ENCODE measurements at regions not wholly inside any gene's neighbourhood (a gene's known extent, or its start where the extent isn't known, plus 50 kb on each side); places are given as distances from the start of the nearest gene placed in this dataset.

GRCh38 chr10:117666166-117666565 is 123.6 kb downstream of the EMX2 start:
- Mint-ChIP-seq H3K4me1 (no peaks in the 10 kb centered on the region), H3K27ac (ENCODE audit: low read depth) (no peak overlapping the region), H3K36me3 (ENCODE audit: insufficient read depth) (no peaks in the 10 kb centered on the region), H3K9me3 (no peaks in the 10 kb centered on the region), H3K4me3 (no peak overlapping the region), H3K27me3 (peaks cover 17% of the 10 kb centered on the region)
- ATAC-seq (replicated peaks; ENCODE audit: extremely low read depth, poor library complexity, severe bottlenecking) (no peak), DNase-seq (ENCODE audit: low spot score in 2 of 2) (no peak)

- H3K4me3 Mint-ChIP-seq = no peak overlapping the region
- H3K4me1 Mint-ChIP-seq = no peaks in the 10 kb centered on the region
- no peaks in the 10 kb centered on the region for H3K9me3 Mint-ChIP-seq
- H3K27me3 Mint-ChIP-seq = peaks cover 17% of the 10 kb centered on the region
- ATAC-seq (replicated peaks; ENCODE audit: extremely low read depth, poor library complexity, severe bottlenecking) (no peak), DNase-seq (ENCODE audit: low spot score in 2 of 2) (no peak)
- H3K36me3 Mint-ChIP-seq (ENCODE audit: insufficient read depth) = no peaks in the 10 kb centered on the region
- no peak overlapping the region for H3K27ac Mint-ChIP-seq (ENCODE audit: low read depth)
Measured at GRCh38 chr10:117666965-117667364, 124.4 kb downstream of the EMX2 start.

GRCh38 chr10:117667831-117668230 is 125.3 kb downstream of the EMX2 start:
- H3K27me3 Mint-ChIP-seq = peaks cover 17% of the 10 kb centered on the region
- H3K4me1 Mint-ChIP-seq = no peaks in the 10 kb centered on the region
- no peak overlapping the region for H3K4me3 Mint-ChIP-seq
- H3K36me3 Mint-ChIP-seq (ENCODE audit: insufficient read depth) = no peaks in the 10 kb centered on the region
- DNase-seq (ENCODE audit: low spot score in 2 of 2) (no peak), ATAC-seq (replicated peaks; ENCODE audit: extremely low read depth, poor library complexity, severe bottlenecking) (no peak)
- no peak overlapping the region for H3K27ac Mint-ChIP-seq (ENCODE audit: low read depth)
- H3K9me3 Mint-ChIP-seq = no peaks in the 10 kb centered on the region

GRCh38 chr10:117668327-117669008 is 125.9 kb downstream of the EMX2 start:
- DNase-seq (ENCODE audit: low spot score in 2 of 2) = no peak
- Mint-ChIP-seq H3K4me1 (no peaks in the 10 kb centered on the region), H3K9me3 (no peaks in the 10 kb centered on the region)

GRCh38 chr10:117669122-117669521 is 126.6 kb downstream of the EMX2 start:
- Mint-ChIP-seq H3K27me3 (peaks cover 17% of the 10 kb centered on the region), H3K4me3 (no peak overlapping the region), H3K36me3 (ENCODE audit: insufficient read depth) (no peaks in the 10 kb centered on the region), H3K4me1 (no peaks in the 10 kb centered on the region), H3K9me3 (no peaks in the 10 kb centered on the region), H3K27ac (ENCODE audit: low read depth) (no peak overlapping the region)
- ATAC-seq (replicated peaks; ENCODE audit: extremely low read depth, poor library complexity, severe bottlenecking) (no peak), DNase-seq (ENCODE audit: low spot score in 2 of 2) (no peak)

More at GRCh38 chr10:117668327-117669008, 125.9 kb downstream of the EMX2 start:
- Mint-ChIP-seq H3K27ac (ENCODE audit: low read depth) (no peak overlapping the region), H3K4me3 (no peak overlapping the region), H3K36me3 (ENCODE audit: insufficient read depth) (no peaks in the 10 kb centered on the region), H3K27me3 (peaks cover 17% of the 10 kb centered on the region)
- no peak for ATAC-seq (replicated peaks; ENCODE audit: extremely low read depth, poor library complexity, severe bottlenecking)

GRCh38 chr10:117670116-117670904 is 127.8 kb downstream of the EMX2 start:
- no peaks in the 10 kb centered on the region for H3K4me1 Mint-ChIP-seq
- peaks cover 17% of the 10 kb centered on the region for H3K27me3 Mint-ChIP-seq
- H3K36me3 Mint-ChIP-seq (ENCODE audit: insufficient read depth) = no peaks in the 10 kb centered on the region
- ATAC-seq (replicated peaks; ENCODE audit: extremely low read depth, poor library complexity, severe bottlenecking) (no peak), DNase-seq (ENCODE audit: low spot score in 2 of 2) (no peak)
- H3K4me3 Mint-ChIP-seq = no peak overlapping the region
- no peaks in the 10 kb centered on the region for H3K9me3 Mint-ChIP-seq
- no peak overlapping the region for H3K27ac Mint-ChIP-seq (ENCODE audit: low read depth)

- no peak for ATAC-seq (replicated peaks; ENCODE audit: extremely low read depth, poor library complexity, severe bottlenecking)
- Mint-ChIP-seq H3K27ac (ENCODE audit: low read depth) (no peak overlapping the region), H3K4me1 (no peaks in the 10 kb centered on the region), H3K9me3 (no peaks in the 10 kb centered on the region), H3K36me3 (ENCODE audit: insufficient read depth) (no peaks in the 10 kb centered on the region), H3K4me3 (no peak overlapping the region), H3K27me3 (no peaks in the 10 kb centered on the region)
- DNase-seq (ENCODE audit: low spot score in 2 of 2) = no peak
Measured at GRCh38 chr10:117673230-117674010, 130.9 kb downstream of the EMX2 start.

- H3K36me3 Mint-ChIP-seq (ENCODE audit: insufficient read depth) = no peaks in the 10 kb centered on the region
- no peak for DNase-seq (ENCODE audit: low spot score in 2 of 2)
Measured at GRCh38 chr10:117674201-117674600, 131.7 kb downstream of the EMX2 start.

GRCh38 chr10:117674646-117675045 is 132.1 kb downstream of the EMX2 start:
- Mint-ChIP-seq H3K36me3 (ENCODE audit: insufficient read depth) (no peaks in the 10 kb centered on the region), H3K27ac (ENCODE audit: low read depth) (no peak overlapping the region), H3K27me3 (no peaks in the 10 kb centered on the region), H3K4me1 (no peaks in the 10 kb centered on the region), H3K9me3 (no peaks in the 10 kb centered on the region), H3K4me3 (no peak overlapping the region)
- ATAC-seq (replicated peaks; ENCODE audit: extremely low read depth, poor library complexity, severe bottlenecking) (no peak), DNase-seq (ENCODE audit: low spot score in 2 of 2) (no peak)

More at GRCh38 chr10:117674201-117674600, 131.7 kb downstream of the EMX2 start:
- Mint-ChIP-seq H3K27ac (ENCODE audit: low read depth) (no peak overlapping the region), H3K27me3 (no peaks in the 10 kb centered on the region), H3K4me3 (no peak overlapping the region), H3K9me3 (no peaks in the 10 kb centered on the region), H3K4me1 (no peaks in the 10 kb centered on the region)
- no peak for ATAC-seq (replicated peaks; ENCODE audit: extremely low read depth, poor library complexity, severe bottlenecking)

GRCh38 chr10:117675514-117676055 is 133.0 kb downstream of the EMX2 start:
- Mint-ChIP-seq H3K27me3 (no peaks in the 10 kb centered on the region), H3K36me3 (ENCODE audit: insufficient read depth) (no peaks in the 10 kb centered on the region), H3K27ac (ENCODE audit: low read depth) (no peak overlapping the region), H3K9me3 (no peaks in the 10 kb centered on the region), H3K4me1 (no peaks in the 10 kb centered on the region), H3K4me3 (no peak overlapping the region)
- no peak for ATAC-seq (replicated peaks; ENCODE audit: extremely low read depth, poor library complexity, severe bottlenecking)
- no peak for DNase-seq (ENCODE audit: low spot score in 2 of 2)

GRCh38 chr10:117677239-117677638 is 134.7 kb downstream of the EMX2 start:
- H3K27ac Mint-ChIP-seq (ENCODE audit: low read depth) = no peak overlapping the region
- no peaks in the 10 kb centered on the region for H3K36me3 Mint-ChIP-seq (ENCODE audit: insufficient read depth)
- H3K27me3 Mint-ChIP-seq = no peaks in the 10 kb centered on the region
- H3K4me3 Mint-ChIP-seq = no peak overlapping the region
- H3K4me1 Mint-ChIP-seq = no peaks in the 10 kb centered on the region
- no peaks in the 10 kb centered on the region for H3K9me3 Mint-ChIP-seq
- ATAC-seq (replicated peaks; ENCODE audit: extremely low read depth, poor library complexity, severe bottlenecking) (no peak), DNase-seq (ENCODE audit: low spot score in 2 of 2) (no peak)

GRCh38 chr10:117677890-117678500 is 135.4 kb downstream of the EMX2 start:
- ATAC-seq (replicated peaks; ENCODE audit: extremely low read depth, poor library complexity, severe bottlenecking) = no peak
- H3K36me3 Mint-ChIP-seq (ENCODE audit: insufficient read depth) = no peaks in the 10 kb centered on the region

More at GRCh38 chr10:117677890-117678500, 135.4 kb downstream of the EMX2 start:
- Mint-ChIP-seq H3K4me1 (no peaks in the 10 kb centered on the region), H3K27ac (ENCODE audit: low read depth) (no peak overlapping the region), H3K4me3 (no peak overlapping the region), H3K27me3 (no peaks in the 10 kb centered on the region), H3K9me3 (no peaks in the 10 kb centered on the region)
- DNase-seq (ENCODE audit: low spot score in 2 of 2) = no peak

Measured in central memory CD8-positive, alpha-beta T cell (primary cell).